Astrocyte of the cerebellum (primary cell): ENCODE measurements at regions not wholly inside any gene's neighbourhood (a gene's known extent, or its start where the extent isn't known, plus 50 kb on each side); places are given as distances from the start of the nearest gene placed in this dataset.
"Not testable (repeated sequence)": the region's sequence is repeated elsewhere in the genome, so short reads cannot be mapped to it uniquely, and the experiment has no call there.

Experiments used
- DNase-seq: peaks from one replicate; pipeline ENCODE4 v3.0.0-alpha.2; 2011; ENCODE audit warnings: low read depth
- H3K4me3 ChIP-seq: 2 replicates; pipeline ENCODE4 v1.5.1; 2011; ENCODE audit warnings: mild to moderate bottlenecking, low read depth, low read length, moderate library complexity
- CTCF ChIP-seq: IDR thresholded peaks from 2 replicates; pipeline ENCODE4 v1.5.1; 2012; ENCODE audit warnings: low read length, low read depth, moderate library complexity, mild to moderate bottlenecking; ENCODE audit errors: missing control alignments
- in situ Hi-C: cut with HindIII; loops from 2 replicates; pipeline ENCODE4 v1.10.0; 2017; ENCODE audit warnings: low sequenced_read_pairs

DNA sequence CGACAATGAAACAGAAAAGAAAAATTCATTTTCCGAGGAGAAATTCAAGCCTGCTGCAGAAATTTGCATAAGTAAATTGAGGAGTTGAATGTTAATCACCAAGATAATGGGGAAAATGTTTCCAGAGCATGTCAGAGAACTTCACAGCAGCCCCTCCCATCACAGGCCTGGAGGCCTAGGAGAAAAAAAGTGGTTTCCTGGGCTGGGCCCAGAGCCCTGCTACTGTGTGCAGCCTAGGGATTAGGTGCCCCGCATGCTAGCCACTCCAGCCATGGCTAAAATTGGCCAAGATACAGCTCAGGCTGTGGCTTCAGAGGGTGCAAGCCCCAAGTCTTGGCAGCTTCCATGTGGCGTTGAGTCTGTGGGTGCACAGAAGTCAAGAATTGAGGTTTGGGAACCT lies 82.7 kb upstream of the EFNA5 start:
- in situ Hi-C loops, result no loop called here
- no peak overlapping the region for H3K4me3 ChIP-seq
- no peak for TF ChIP-seq CTCF
- DNase-seq, result no peak

GRCh38 chr5:107744418-107745330 lies 73.9 kb upstream of the EFNA5 start:
- in situ Hi-C loops, result no loop called here
- TF ChIP-seq CTCF, result no peak
- DNase-seq, result no peak
- no peak overlapping the region for H3K4me3 ChIP-seq

DNA sequence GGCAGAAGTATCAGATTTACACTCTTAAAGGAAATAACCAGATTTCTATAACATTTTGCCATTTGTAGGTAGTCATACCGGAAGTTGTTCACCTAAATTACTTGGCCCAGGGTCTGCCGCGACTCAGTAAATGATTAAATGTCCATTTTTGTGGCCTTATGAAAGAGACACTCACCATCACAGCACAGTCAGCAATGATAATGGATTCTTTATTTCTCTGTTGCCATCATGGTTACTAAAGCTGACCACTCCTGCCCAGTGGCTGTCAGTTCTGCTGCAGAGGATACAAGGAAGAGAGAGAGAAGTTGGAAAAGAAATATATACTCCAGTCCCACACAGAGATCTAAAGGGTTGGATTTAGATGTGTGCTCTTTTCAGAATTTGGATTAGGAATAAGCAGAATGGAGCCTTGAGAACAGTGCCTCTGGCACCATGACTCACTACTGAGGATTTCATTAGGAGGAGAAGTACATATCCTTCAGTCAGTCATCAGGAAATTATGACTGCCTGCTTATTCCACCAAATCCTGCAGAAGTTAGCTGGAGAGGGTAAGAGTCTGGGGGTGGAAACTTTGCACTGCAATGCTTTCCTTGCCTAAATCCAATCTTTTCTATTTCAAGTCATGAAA lies 72.8 kb upstream of the EFNA5 start:
- DNase-seq, result no peak
- H3K4me3 ChIP-seq, result no peak overlapping the region
- in situ Hi-C loops, result no loop called here
- TF ChIP-seq CTCF, result no peak

DNA sequence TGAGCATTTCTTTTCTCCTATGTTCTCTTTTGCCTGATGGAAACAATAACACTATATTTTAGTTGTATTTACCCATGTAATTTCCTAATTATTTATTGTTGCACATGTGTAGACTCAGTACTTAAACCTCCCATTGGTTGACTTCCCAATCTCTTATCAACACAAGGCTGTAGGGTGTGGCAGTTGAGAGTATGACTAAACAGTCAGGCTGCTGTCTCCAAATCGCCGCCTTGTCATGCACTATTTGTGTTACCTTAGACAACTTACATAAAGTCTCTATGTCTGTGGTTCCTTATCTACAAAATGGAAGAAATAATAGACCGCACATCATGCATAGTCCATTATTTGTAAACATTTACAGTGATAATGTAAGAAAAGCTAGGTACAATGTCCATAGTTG lies 68.9 kb upstream of the EFNA5 start:
- in situ Hi-C loops, result no loop called here
- TF ChIP-seq CTCF, result no peak
- H3K4me3 ChIP-seq, result no peak overlapping the region
- no peak for DNase-seq

GRCh38 chr5:107736638-107737037 lies 65.9 kb upstream of the EFNA5 start:
- in situ Hi-C loops, result no loop called here
- no peak for TF ChIP-seq CTCF
- no peak overlapping the region for H3K4me3 ChIP-seq
- peak; percentile 90 for DNase-seq

- in situ Hi-C loops, DNase-seq: not testable (repeated sequence)
Measured at GRCh38 chr5:107736089-107736488, 65.4 kb upstream of the EFNA5 start.

DNA sequence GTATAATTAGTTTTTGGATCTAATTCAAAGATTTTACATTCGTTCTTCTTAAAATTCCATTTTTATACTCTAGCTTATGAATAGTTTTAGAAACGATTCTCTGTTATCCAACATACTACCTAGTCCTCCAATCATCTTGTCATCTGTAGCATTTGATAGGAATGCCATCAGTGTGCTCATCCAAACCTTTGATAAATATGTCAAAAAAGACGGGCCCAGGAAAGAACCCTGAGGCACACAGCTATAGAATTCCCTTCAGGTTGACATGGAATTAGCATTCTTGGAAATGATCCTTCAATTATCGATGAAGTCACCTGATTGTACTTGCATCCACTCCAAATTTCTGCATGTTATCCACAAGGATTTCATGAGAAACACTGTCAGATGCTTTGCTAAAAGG lies 64.8 kb upstream of the EFNA5 start:
- TF ChIP-seq CTCF, result no peak
- no peak overlapping the region for H3K4me3 ChIP-seq
- in situ Hi-C loops, result no loop called here
- no peak for DNase-seq

More at GRCh38 chr5:107736089-107736488, 65.4 kb upstream of the EFNA5 start:
- not testable (repeated sequence) for H3K4me3 ChIP-seq
